CD14-positive monocyte (primary cell): ENCODE measurements at regions not wholly inside any gene's neighbourhood (a gene's known extent, or its start where the extent isn't known, plus 50 kb on each side); places are given as distances from the start of the nearest gene placed in this dataset.
A peak's percentile ranks its signal among the peaks of the same experiment; 100 is the strongest.
"Not testable (repeated sequence)": the region's sequence is repeated elsewhere in the genome, so short reads cannot be mapped to it uniquely, and the experiment has no call there.

Experiments used
- DNase-seq, 3 donors: peaks; one replicate each; pipeline ENCODE4 v3.0.0-alpha.2; 2011 to 2022
- H2AFZ ChIP-seq: 2 replicates; pipeline ENCODE4 v1.6.0; 2012; ENCODE audit warnings: mild to moderate bottlenecking, low read depth, low read length, inconsistent platforms; ENCODE audit not compliant: insufficient read depth, poor library complexity, severe bottlenecking
- H3K27ac ChIP-seq, 2 donors: 1 replicate in 1 of 2; 2 replicates in 1 of 2; pipeline ENCODE4 v1.5.1; 2012 to 2013; ENCODE audit warnings: low read length in 2 of 2, control low read depth in 1 of 2, inconsistent platforms in 1 of 2, low read depth in 1 of 2, mild to moderate bottlenecking in 1 of 2
- H3K27me3 ChIP-seq, 2 donors: one replicate each; pipeline versions ENCODE4 v1.6.0 to v1.6.1; 2011 to 2013; ENCODE audit warnings: low read length in 2 of 2; ENCODE audit not compliant: control insufficient read depth in 2 of 2, insufficient read depth in 2 of 2
- H3K36me3 ChIP-seq, 2 donors: replicated peaks in 1 of 2; 1 replicate in 1 of 2; 2 replicates in 1 of 2; pipeline versions ENCODE4 v1.5.1 to v1.6.1; 2012 to 2013; ENCODE audit warnings: low read length in 2 of 2, control low read depth in 1 of 2, inconsistent platforms in 1 of 2, mild to moderate bottlenecking in 1 of 2; ENCODE audit not compliant: insufficient read depth in 2 of 2, control insufficient read depth in 1 of 2
- H3K4me1 ChIP-seq, 2 donors: 1 replicate in 1 of 2; 2 replicates in 1 of 2; pipeline versions ENCODE4 v1.5.1 to v1.6.1; 2012 to 2013; ENCODE audit warnings: low read length in 2 of 2, control low read depth in 1 of 2, inconsistent platforms in 1 of 2, mild to moderate bottlenecking in 1 of 2, moderate library complexity in 1 of 2; ENCODE audit not compliant: insufficient read depth in 2 of 2, control insufficient read depth in 1 of 2
- H3K4me2 ChIP-seq: replicated peaks from 2 replicates; pipeline ENCODE3; 2012; ENCODE audit warnings: low read length, moderate library complexity, mild to moderate bottlenecking; ENCODE audit not compliant: poor library complexity, severe bottlenecking; ENCODE audit errors: extremely low read depth
- H3K4me3 ChIP-seq, 3 experiments: fragments of 200-600 bp in 1 of 3; sonication (generic) in 1 of 3; replicated peaks in 1 of 3; 1 replicate in 2 of 3; 2 replicates in 1 of 3; pipeline ENCODE4 v1.5.1; 2011 to 2013; ENCODE audit warnings: low read length in 3 of 3, mild to moderate bottlenecking in 3 of 3, control low read depth in 2 of 3, low read depth in 2 of 3, inconsistent platforms in 1 of 3, moderate library complexity in 1 of 3
- H3K79me2 ChIP-seq: 2 replicates; pipeline ENCODE4 v1.6.0; 2012; ENCODE audit warnings: mild to moderate bottlenecking, control low read depth, inconsistent platforms, low read length, moderate library complexity; ENCODE audit not compliant: insufficient read depth
- H3K9ac ChIP-seq: 2 replicates; pipeline ENCODE4 v1.6.0; 2017; ENCODE audit warnings: low read length, mild to moderate bottlenecking; ENCODE audit not compliant: insufficient read depth, poor library complexity, severe bottlenecking
- H3K9me3 ChIP-seq, 2 donors: replicated peaks in 1 of 2; 1 replicate in 1 of 2; 2 replicates in 1 of 2; pipeline versions ENCODE4 v1.5.1 to v1.6.1; 2012 to 2013; ENCODE audit warnings: low read length in 2 of 2, control low read depth in 1 of 2; ENCODE audit not compliant: control insufficient read depth in 1 of 2, insufficient read depth in 1 of 2
- H4K20me1 ChIP-seq: 2 replicates; pipeline ENCODE4 v1.6.0; 2012; ENCODE audit warnings: mild to moderate bottlenecking, low read length, control low read depth, moderate library complexity; ENCODE audit not compliant: insufficient read depth
- H3K27ac Mint-ChIP-seq, 7 donors: one replicate each; pipeline ENCODE4 v1.8.0; 2020; ENCODE audit warnings: mild to moderate bottlenecking in 7 of 7, mixed read lengths in 7 of 7, moderate library complexity in 6 of 7, inconsistent platforms in 2 of 7
- H3K27me3 Mint-ChIP-seq, 3 donors: one replicate each; pipeline ENCODE4 v1.8.0; 2021 to 2022; ENCODE audit warnings: low read depth in 3 of 3, mild to moderate bottlenecking in 3 of 3, mixed read lengths in 3 of 3, moderate library complexity in 3 of 3, inconsistent platforms in 1 of 3
- H3K36me3 Mint-ChIP-seq, 2 donors: one replicate each; pipeline ENCODE4 v1.8.0; 2020; ENCODE audit warnings: mixed read lengths in 2 of 2, inconsistent platforms in 1 of 2, mild to moderate bottlenecking in 1 of 2
- H3K4me1 Mint-ChIP-seq: one replicate; pipeline ENCODE4 v1.8.0; 2020; ENCODE audit warnings: mild to moderate bottlenecking, mixed read lengths
- H3K4me3 Mint-ChIP-seq, 2 donors: one replicate each; pipeline ENCODE4 v1.8.0; 2020; ENCODE audit warnings: mild to moderate bottlenecking in 2 of 2, mixed read lengths in 2 of 2, moderate library complexity in 1 of 2
- H3K9me3 Mint-ChIP-seq, 7 donors: one replicate each; pipeline ENCODE4 v1.8.0; 2020 to 2022; ENCODE audit warnings: mixed read lengths in 7 of 7, mild to moderate bottlenecking in 6 of 7, moderate library complexity in 6 of 7, inconsistent platforms in 2 of 7
- CTCF ChIP-seq: fragments of 200-600 bp; IDR thresholded peaks from one replicate; pipeline ENCODE4 v1.8.0; 2022; ENCODE audit warnings: antibody characterized with exemption, mild to moderate bottlenecking
- WGBS: methylation state at CpG from one replicate; pipeline ENCODE4 v1.1.5; 2013; ENCODE audit warnings: missing lambda C conversion rate; ENCODE audit not compliant: insufficient coverage; 5-methylcytosine and 5-hydroxymethylcytosine counted together
- intact Hi-C, 2 donors: fragments of 100-400 bp; cut with micrococcal nuclease; formaldehyde crosslinking; loops; one replicate each; pipeline versions ENCODE4 v1.15.0 to v1.15.1; 2023

GRCh38 chr11:121358760-121359159 is 66.2 kb downstream of the SC5D start:
- Mint-ChIP-seq H3K4me3 (no peak overlapping the region), H3K9me3 (peaks cover 0 to 4% (median 0%) of the 10 kb centered on the region in 7 donors), H3K4me1 (peaks cover 25% of the 10 kb centered on the region), H3K27me3 (no peaks in the 10 kb centered on the region), H3K36me3 (no peaks in the 10 kb centered on the region), H3K27ac (peak overlapping the region in 6 of 7 donors; percentile 5 to 75 (median 51))
- H3K4me2 ChIP-seq, result no peak overlapping the region
- WGBS, result no CpG with 5 or more reads among the region's 1 CpG
- H3K79me2 ChIP-seq, result no peaks in the 10 kb centered on the region
- H3K9me3 ChIP-seq, result no peaks in the 10 kb centered on the region
- H4K20me1 ChIP-seq, result no peaks in the 10 kb centered on the region
- no peak overlapping the region for H2AFZ ChIP-seq
- H3K27ac ChIP-seq, result peak overlapping the region in 1 of 2 donors; percentile 53
- TF ChIP-seq CTCF, result no peak
- H3K4me1 ChIP-seq, result peaks cover 15 to 19% of the 10 kb centered on the region in 2 donors
- no peak overlapping the region for H3K4me3 ChIP-seq
- intact Hi-C loops, result no loop called here
- peak; percentile 12 to 42 (median 21) for DNase-seq
- H3K36me3 ChIP-seq, result no peaks in the 10 kb centered on the region
- H3K9ac ChIP-seq, result no peak overlapping the region
- H3K27me3 ChIP-seq, result no peaks in the 10 kb centered on the region

GRCh38 chr11:121359591-121359990 is 67.0 kb downstream of the SC5D start:
- no peak overlapping the region for H3K4me3 ChIP-seq
- no peak overlapping the region for H3K27ac ChIP-seq
- H3K27me3 Mint-ChIP-seq, result no peaks in the 10 kb centered on the region
- H3K4me3 Mint-ChIP-seq, result no peak overlapping the region
- DNase-seq, result no peak
- intact Hi-C loops, result no loop called here
- H3K9me3 ChIP-seq, result no peaks in the 10 kb centered on the region
- TF ChIP-seq CTCF, result no peak
- H3K36me3 ChIP-seq, result no peaks in the 10 kb centered on the region
- no peaks in the 10 kb centered on the region for H4K20me1 ChIP-seq
- no peak overlapping the region for H3K9ac ChIP-seq
- peaks cover 15 to 19% of the 10 kb centered on the region in 2 donors for H3K4me1 ChIP-seq
- no peak overlapping the region for H3K4me2 ChIP-seq
- H3K27me3 ChIP-seq, result no peaks in the 10 kb centered on the region
- H3K27ac Mint-ChIP-seq, result peak overlapping the region in 1 of 7 donors; percentile 46
- peaks cover 23% of the 10 kb centered on the region for H3K4me1 Mint-ChIP-seq
- no peak overlapping the region for H2AFZ ChIP-seq
- H3K36me3 Mint-ChIP-seq, result no peaks in the 10 kb centered on the region
- H3K9me3 Mint-ChIP-seq, result peaks cover 0 to 4% (median 0%) of the 10 kb centered on the region in 7 donors
- no peaks in the 10 kb centered on the region for H3K79me2 ChIP-seq

GRCh38 chr11:121362955-121363354 is 70.4 kb downstream of the SC5D start:
- peaks cover 25 to 27% of the 10 kb centered on the region in 2 donors for H3K4me1 ChIP-seq
- H3K27me3 ChIP-seq, H2AFZ ChIP-seq, H3K79me2 ChIP-seq, DNase-seq, intact Hi-C loops, H3K36me3 ChIP-seq, H3K9ac ChIP-seq, H3K9me3 ChIP-seq, H3K27me3 Mint-ChIP-seq, H3K4me3 Mint-ChIP-seq, H3K9me3 Mint-ChIP-seq, H3K4me3 ChIP-seq, H3K4me2 ChIP-seq, H4K20me1 ChIP-seq, H3K36me3 Mint-ChIP-seq, H3K27ac ChIP-seq, H3K27ac Mint-ChIP-seq: not testable (repeated sequence)
- peaks cover 31% of the 10 kb centered on the region for H3K4me1 Mint-ChIP-seq
- WGBS, result 98% methylated on average over 41 of the region's 41 CpGs
